ENCODE measurements at regions not wholly inside any gene's neighbourhood (a gene's known extent, or its start where the extent isn't known, plus 50 kb on each side); places are given as distances from the start of the nearest gene placed in this dataset.

DNA sequence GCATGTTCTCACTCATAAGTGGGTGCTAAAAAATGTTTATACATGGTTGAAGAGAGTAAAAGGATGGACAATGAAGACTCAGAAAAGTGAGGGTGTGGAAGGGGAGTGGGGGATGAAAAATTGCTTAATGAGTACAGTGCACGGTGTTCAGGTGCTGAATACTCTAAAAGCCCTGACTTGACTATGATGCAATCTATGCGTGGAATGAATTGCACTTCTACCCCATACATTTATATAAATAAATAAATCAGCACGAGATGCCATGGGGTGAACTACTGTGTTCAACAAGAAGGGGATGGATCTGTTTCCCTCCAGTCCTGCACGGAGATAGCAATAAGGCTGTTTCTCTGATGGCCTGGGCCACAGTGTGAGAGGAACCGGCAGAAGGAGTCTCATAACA lies 254.3 kb upstream of the LYZL1 start:
- H3K4me3 ChIP-seq (ENCODE audit: low read depth, low read length) = no peak overlapping the region
- no peaks in the 10 kb centered on the region for H3K36me3 ChIP-seq
- H3K4me1 ChIP-seq = no peaks in the 10 kb centered on the region
- no peaks in the 10 kb centered on the region for H3K9me3 ChIP-seq
- no peaks in the 10 kb centered on the region for H3K27me3 ChIP-seq
- no peak for TF ChIP-seq CTCF (IDR thresholded peaks at IDR 0.05; ENCODE audit: low read depth, low read length)
- DNase-seq = no peak

- no peaks in the 10 kb centered on the region for H3K36me3 ChIP-seq
- no peak for TF ChIP-seq CTCF (IDR thresholded peaks at IDR 0.05; ENCODE audit: low read depth, low read length)
These were observed 253.1 kb upstream of the LYZL1 start for GRCh38 chr10:29035721-29036120.

GRCh38 chr10:29037348-29038113 lies 251.3 kb upstream of the LYZL1 start:
- no peak for TF ChIP-seq CTCF (IDR thresholded peaks at IDR 0.05; ENCODE audit: low read depth, low read length)
- Histone ChIP-seq H3K4me1 (no peaks in the 10 kb centered on the region; the same call in 1 of the 2 replicates), H3K27me3 (no peaks in the 10 kb centered on the region), H3K4me3 (ENCODE audit: low read depth, low read length) (no peak overlapping the region), H3K36me3 (no peaks in the 10 kb centered on the region), H3K9me3 (no peaks in the 10 kb centered on the region)
- DNase-seq = no peak

More at GRCh38 chr10:29035721-29036120, 253.1 kb upstream of the LYZL1 start:
- H3K4me3 ChIP-seq (ENCODE audit: low read depth, low read length) = no peak overlapping the region
- no peaks in the 10 kb centered on the region for H3K9me3 ChIP-seq
- H3K4me1 ChIP-seq = no peaks in the 10 kb centered on the region
- no peak for DNase-seq
- no peaks in the 10 kb centered on the region for H3K27me3 ChIP-seq

- Histone ChIP-seq H3K27me3 (no peaks in the 10 kb centered on the region), H3K9me3 (no peaks in the 10 kb centered on the region), H3K36me3 (no peaks in the 10 kb centered on the region), H3K4me3 (ENCODE audit: low read depth, low read length) (no peak overlapping the region), H3K4me1 (no peaks in the 10 kb centered on the region; the same call in 1 of the 2 replicates)
- TF ChIP-seq CTCF (IDR thresholded peaks at IDR 0.05; ENCODE audit: low read depth, low read length) = no peak
- no peak for DNase-seq
These were observed 249.8 kb upstream of the LYZL1 start for GRCh38 chr10:29039091-29039490.

DNA sequence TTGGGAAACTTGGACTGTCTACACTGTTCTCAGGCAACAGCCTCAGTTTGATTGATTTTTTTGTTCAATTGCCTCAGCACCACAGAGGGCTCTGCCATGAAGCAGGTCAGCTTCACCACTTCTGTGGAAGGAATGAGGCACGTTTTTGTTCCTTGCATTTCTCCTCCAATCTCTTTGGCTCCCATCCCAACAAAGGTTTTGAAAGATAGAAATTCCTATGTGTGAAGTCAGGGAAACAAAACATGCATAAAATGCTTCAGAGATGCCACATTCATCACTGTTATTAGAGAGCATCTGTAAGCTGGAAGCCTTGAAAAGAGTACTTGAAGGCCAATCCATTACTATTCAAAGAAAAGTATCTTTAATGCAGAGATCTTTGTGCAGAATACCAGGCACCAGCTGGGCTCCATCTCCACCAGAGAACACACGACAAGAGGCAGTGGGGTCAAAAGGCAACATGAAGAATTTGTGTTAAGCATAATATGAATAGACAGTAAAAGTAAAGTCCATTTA lies 249.1 kb upstream of the LYZL1 start:
- no peak for TF ChIP-seq CTCF (IDR thresholded peaks at IDR 0.05; ENCODE audit: low read depth, low read length)
- no peaks in the 10 kb centered on the region for H3K9me3 ChIP-seq
- no peak overlapping the region for H3K4me3 ChIP-seq (ENCODE audit: low read depth, low read length)
- no peaks in the 10 kb centered on the region; the same call in 1 of the 2 replicates for H3K4me1 ChIP-seq
- H3K36me3 ChIP-seq = no peaks in the 10 kb centered on the region
- DNase-seq = no peak
- no peaks in the 10 kb centered on the region for H3K27me3 ChIP-seq

DNA sequence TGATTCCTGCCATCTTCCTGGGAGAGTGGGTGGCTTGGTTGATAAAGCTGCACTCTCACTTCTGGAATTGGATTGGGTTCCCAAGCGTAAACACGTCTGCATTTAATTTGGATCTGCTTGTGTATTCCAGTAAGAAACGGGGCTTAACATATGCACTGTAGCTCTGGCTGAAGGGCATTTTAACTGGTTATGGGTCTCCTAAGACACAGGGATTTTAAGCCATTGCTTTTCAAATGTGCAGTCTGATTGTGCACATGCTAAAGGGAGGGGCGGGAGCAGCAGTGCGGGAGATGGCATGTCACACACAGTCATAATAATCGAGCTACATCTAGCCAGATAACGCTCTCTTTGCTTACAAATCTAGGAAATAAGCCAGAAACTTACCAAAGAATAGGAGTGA lies 247.3 kb upstream of the LYZL1 start:
- no peaks in the 10 kb centered on the region for H3K27me3 ChIP-seq
- no peaks in the 10 kb centered on the region for H3K36me3 ChIP-seq
- DNase-seq = peak; percentile 8
- H3K9me3 ChIP-seq = no peaks in the 10 kb centered on the region
- no peak for TF ChIP-seq CTCF (IDR thresholded peaks at IDR 0.05; ENCODE audit: low read depth, low read length)
- peak overlapping the region; percentile 40 for H3K4me3 ChIP-seq (ENCODE audit: low read depth, low read length)
- H3K4me1 ChIP-seq = no peaks in the 10 kb centered on the region; the same call in 1 of the 2 replicates

Data from BE2C (cell line).